AG09309 (cell line): ENCODE measurements at regions not wholly inside any gene's neighbourhood (a gene's known extent, or its start where the extent isn't known, plus 50 kb on each side); places are given as distances from the start of the nearest gene placed in this dataset.
A peak's percentile ranks its signal among the peaks of the same experiment; 100 is the strongest.
"Not testable (repeated sequence)": the region's sequence is repeated elsewhere in the genome, so short reads cannot be mapped to it uniquely, and the experiment has no call there.

Experiments
- DNase-seq: peaks from one replicate; pipeline ENCODE4 v3.0.0-alpha.2; 2010; ENCODE audit warnings: low read depth
- H3K4me3 ChIP-seq: 2 replicates; pipeline ENCODE4 v1.5.1; 2011; ENCODE audit warnings: mild to moderate bottlenecking, low read depth, low read length, moderate library complexity; ENCODE audit not compliant: control insufficient read depth
- TF ChIP-seq, protein P1 (sequence below): IDR thresholded peaks from 2 replicates; pipeline ENCODE4 v1.5.1; 2011; ENCODE audit warnings: mild to moderate bottlenecking, low read depth, low read length, inconsistent platforms; ENCODE audit not compliant: insufficient read depth, control insufficient read depth; ENCODE audit errors: missing control alignments

DNA sequence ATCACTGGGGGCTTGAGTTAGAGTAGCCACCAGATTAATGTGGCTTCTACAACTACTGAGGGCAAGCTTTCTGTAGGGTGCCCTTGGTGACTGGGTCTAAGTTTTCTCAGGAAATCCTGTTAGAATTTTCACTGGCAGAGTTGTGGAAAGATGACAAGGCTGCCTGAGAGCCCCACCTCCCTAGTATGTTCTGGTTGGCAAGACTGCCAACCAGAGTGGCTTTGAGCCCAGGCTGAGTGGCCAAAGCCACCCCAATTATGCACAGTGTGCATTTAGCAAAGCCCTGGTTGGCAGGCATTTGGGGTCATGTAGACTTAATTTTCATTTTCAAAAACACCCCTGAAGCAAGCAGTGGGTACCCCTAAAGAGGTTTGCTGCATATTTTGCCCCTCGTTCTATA, 136.7 kb upstream of the HAPLN1 start:
- DNase-seq, result no peak
- H3K4me3 ChIP-seq, result no peak overlapping the region
- TF ChIP-seq, protein P1, sequence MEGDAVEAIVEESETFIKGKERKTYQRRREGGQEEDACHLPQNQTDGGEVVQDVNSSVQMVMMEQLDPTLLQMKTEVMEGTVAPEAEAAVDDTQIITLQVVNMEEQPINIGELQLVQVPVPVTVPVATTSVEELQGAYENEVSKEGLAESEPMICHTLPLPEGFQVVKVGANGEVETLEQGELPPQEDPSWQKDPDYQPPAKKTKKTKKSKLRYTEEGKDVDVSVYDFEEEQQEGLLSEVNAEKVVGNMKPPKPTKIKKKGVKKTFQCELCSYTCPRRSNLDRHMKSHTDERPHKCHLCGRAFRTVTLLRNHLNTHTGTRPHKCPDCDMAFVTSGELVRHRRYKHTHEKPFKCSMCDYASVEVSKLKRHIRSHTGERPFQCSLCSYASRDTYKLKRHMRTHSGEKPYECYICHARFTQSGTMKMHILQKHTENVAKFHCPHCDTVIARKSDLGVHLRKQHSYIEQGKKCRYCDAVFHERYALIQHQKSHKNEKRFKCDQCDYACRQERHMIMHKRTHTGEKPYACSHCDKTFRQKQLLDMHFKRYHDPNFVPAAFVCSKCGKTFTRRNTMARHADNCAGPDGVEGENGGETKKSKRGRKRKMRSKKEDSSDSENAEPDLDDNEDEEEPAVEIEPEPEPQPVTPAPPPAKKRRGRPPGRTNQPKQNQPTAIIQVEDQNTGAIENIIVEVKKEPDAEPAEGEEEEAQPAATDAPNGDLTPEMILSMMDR, result no peak

DNA sequence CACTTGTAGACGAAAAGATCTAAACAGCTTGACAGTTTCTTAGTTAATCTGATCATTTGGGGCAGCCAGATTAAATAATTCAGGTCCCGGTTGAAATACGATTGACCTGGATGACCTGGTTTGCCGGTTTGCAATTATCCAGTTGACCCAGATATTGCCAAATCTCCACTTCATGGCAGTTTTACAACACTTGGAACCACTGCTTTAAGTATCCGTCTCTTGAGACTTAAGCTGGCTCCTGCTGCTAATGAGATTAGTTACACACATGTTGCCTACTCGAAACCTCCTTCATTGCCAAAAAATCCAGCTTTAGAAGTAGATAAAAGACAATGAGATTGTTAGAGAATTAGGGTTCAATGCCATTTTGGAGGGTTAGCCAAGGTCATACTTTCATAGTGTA, 136.2 kb upstream of the HAPLN1 start:
- H3K4me3 ChIP-seq, result no peak overlapping the region
- no peak for DNase-seq
- TF ChIP-seq, protein P1, result no peak

DNA sequence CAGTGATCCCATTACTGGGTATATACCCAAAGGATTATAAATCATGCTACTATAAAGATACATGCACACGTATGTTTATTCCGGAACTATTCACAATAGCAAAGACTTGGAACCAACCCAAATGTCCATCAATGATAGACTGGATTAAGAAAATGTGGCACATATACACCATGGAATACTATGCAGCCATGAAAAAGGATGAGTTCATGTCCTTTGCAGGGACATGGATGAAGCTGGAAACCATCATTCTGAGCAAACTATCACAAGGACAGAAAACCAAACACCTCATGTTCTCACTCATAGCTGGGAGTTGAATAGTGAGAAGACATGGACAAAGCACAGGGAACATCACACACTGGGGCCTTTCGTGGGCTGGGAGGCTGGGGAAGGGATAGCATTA, 129.8 kb upstream of the HAPLN1 start:
- H3K4me3 ChIP-seq, DNase-seq: not testable (repeated sequence)

DNA sequence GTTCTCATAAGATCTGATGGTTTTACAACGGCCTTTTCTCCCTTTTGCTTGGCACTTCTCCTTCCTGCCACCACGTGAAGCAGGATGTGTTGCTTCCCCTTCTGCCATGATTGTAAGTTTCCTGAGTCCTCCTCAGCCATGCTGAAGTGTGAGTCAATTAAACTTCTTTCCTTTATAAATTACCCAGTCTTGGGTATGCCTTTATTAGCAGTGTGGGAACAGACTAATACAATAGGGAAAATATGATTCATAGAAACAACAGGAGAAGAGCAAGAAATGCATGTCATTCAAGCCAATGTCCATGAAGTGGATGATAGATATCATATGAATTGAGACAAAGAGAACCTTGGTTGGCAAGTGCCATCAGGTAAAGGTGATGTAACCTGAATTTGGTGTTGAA, 128.3 kb upstream of the HAPLN1 start:
- no peak overlapping the region for H3K4me3 ChIP-seq
- DNase-seq, result no peak
- TF ChIP-seq, protein P1, result no peak

DNA sequence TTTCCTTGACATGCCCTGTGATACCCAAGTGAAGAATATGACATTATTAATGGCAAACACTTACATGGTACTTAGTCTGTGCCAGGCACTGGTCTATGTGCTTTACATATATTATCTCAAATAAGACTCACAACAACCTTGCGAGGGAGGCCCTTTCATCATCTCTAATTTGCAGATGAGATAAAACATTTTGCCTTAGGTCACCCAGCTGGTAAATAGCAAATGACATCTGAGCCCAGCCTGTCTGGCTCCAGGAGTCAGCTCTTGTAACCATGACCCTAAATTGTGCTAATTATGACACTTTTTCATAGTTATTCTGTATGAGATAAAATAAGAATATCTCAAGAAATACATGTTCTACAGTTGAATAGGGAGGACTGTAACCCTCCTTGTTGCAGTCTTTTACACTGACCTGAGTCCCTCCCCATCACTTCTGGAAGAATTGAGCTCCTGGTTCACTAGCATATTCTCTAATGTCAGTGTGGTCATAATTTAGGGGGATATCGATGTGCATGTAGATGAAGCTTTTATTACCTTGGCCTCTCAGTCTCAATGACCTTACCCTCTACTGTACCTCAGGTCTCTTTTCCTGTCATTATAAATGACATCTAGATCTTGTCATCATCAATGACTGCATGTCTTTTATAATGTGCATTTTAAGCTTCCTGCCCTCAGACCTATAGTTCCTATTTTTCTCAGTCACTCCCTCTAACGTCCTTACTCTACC, 126.1 kb upstream of the HAPLN1 start:
- TF ChIP-seq, protein P1, result no peak
- no peak overlapping the region for H3K4me3 ChIP-seq
- DNase-seq, result no peak

DNA sequence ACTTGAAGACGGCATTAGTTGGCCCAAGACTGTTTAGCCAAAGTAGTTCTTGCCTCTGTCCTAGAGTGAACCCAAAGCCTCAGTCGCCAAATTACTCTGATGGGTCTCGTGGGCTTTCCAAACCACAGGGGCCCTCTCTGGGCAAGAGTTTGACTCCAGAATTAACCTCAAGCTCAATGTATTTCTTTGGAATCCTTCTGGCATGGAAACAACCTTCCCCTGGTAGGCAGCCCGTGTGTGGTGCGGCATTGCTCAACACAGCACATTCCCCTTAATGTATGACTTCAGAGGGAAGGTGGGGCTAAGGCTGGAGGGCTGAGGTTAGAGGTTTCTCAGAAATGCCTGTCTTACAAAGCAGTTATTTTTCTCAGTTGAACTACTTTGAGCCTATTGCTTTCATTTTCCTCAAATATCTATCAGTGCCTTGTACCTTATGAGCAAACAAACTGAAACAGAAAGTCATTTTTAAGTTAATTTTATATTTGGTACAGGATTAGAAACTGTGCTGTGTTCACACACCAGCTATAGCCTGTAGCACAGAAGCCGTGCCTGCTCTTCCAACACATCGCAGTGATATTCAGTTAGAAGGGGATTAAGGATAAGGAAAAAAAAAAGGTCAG, 123.9 kb upstream of the HAPLN1 start:
- DNase-seq, result peak; percentile 77
- peak overlapping the region; percentile 2 for H3K4me3 ChIP-seq

DNA sequence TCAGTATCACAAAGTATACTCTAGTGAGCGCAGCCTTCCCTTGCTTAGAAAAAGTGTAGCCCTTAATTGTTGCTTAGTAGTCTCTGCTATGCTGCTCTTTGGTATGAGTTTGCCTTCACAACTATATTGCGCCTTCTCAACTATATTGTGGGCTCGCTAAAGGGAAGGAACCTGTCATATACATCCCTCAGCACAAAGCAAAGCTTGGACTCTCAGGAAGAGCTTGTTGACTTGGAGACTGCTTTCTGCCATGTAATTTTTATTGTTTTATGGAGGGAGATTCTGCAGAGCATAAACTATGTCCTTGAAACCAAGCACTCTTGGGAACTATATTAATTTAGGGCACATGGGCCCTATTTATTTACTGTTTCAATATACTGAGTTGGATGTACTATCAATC, 119.1 kb upstream of the HAPLN1 start:
- DNase-seq, result no peak
- TF ChIP-seq, protein P1, result no peak
- H3K4me3 ChIP-seq, result no peak overlapping the region

More for the DNA sequence above, 123.9 kb upstream of the HAPLN1 start:
- TF ChIP-seq, protein P1, result no peak
